HAP-1 (cell line): ENCODE measurements at regions not wholly inside any gene's neighbourhood (a gene's known extent, or its start where the extent isn't known, plus 50 kb on each side); places are given as distances from the start of the nearest gene placed in this dataset.
"Not testable (repeated sequence)": the region's sequence is repeated elsewhere in the genome, so short reads cannot be mapped to it uniquely, and the experiment has no call there.

Experiments used
- DNase-seq, 2 experiments: peaks; one replicate each; pipeline ENCODE4 v3.0.0-alpha.2; 2016 to 2020; ENCODE audit warnings: low spot score in 2 of 2
- H3K27me3 ChIP-seq: fragments of 250-450 bp; sonication (Bioruptor Pico); 2 replicates; pipeline ENCODE4 v1.5.1; 2020; ENCODE audit warnings: low read depth, mild to moderate bottlenecking, moderate library complexity
- H3K36me3 ChIP-seq: fragments of 250-450 bp; sonication (Bioruptor Pico); replicated peaks from 2 replicates; pipeline ENCODE4 v1.5.1; 2020; ENCODE audit warnings: mild to moderate bottlenecking
- H3K4me1 ChIP-seq: fragments of 250-450 bp; sonication (Bioruptor Pico); 2 replicates; pipeline ENCODE4 v1.5.1; 2020; ENCODE audit warnings: mild to moderate bottlenecking
- H3K4me3 ChIP-seq: fragments of 250-450 bp; sonication (Bioruptor Pico); 2 replicates; pipeline ENCODE4 v1.5.1; 2020; ENCODE audit warnings: mild to moderate bottlenecking, moderate library complexity
- H3K9me3 ChIP-seq: fragments of 250-450 bp; sonication (Bioruptor Pico); 2 replicates; pipeline ENCODE4 v1.5.1; 2020; ENCODE audit warnings: mild to moderate bottlenecking, moderate library complexity
- in situ Hi-C: fragments of 300-500 bp; cut with MboI; formaldehyde crosslinking; loops from 3 replicates; pipeline ENCODE4 v1.14.3; 2020; ENCODE audit warnings: low sequenced_read_pairs, inconsistent platforms, mixed read lengths

DNA sequence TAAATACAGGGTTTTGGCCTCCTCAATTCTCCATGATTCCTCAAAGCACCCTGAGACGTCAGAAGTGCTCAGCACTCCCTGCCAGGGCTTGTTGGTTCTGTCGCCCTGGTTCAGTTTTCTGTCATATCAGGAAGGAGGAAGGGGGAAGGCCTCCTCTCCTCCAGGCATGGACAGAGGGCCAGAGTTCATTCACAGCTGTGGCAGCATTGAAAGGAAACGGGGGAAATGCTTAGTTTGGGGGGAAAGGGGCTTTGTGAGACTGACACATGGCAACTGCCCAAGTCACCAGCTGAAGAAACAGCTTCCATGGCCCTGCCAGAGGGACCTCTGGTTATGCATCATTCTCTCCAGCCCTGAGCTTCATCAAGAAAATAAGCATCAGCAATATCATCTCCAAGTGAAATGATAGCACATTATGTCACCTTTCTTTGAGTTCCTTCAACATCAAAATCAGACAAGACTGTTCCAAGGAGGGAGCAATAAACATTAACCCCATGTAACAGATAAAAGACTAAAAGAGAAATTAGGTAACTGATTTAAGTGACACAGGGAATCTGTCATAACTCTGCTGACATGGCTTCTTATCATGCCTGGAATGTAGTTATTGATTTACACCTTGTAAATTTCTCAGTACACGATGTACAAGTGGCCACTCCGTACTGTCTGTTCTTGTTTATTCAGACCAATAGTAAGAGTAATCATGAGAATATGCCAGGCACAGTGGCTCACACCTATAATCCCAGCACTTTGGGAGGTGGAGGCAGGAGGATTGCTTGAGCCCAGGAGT, 103.2 kb upstream of the SLC25A33 start:
- Histone ChIP-seq H3K4me3 (no peak overlapping the region), H3K36me3 (no peaks in the 10 kb centered on the region), H3K9me3 (no peaks in the 10 kb centered on the region), H3K4me1 (no peaks in the 10 kb centered on the region), H3K27me3 (peaks cover 4% of the 10 kb centered on the region)
- DNase-seq = no peak
- in situ Hi-C loops = no loop called here

DNA sequence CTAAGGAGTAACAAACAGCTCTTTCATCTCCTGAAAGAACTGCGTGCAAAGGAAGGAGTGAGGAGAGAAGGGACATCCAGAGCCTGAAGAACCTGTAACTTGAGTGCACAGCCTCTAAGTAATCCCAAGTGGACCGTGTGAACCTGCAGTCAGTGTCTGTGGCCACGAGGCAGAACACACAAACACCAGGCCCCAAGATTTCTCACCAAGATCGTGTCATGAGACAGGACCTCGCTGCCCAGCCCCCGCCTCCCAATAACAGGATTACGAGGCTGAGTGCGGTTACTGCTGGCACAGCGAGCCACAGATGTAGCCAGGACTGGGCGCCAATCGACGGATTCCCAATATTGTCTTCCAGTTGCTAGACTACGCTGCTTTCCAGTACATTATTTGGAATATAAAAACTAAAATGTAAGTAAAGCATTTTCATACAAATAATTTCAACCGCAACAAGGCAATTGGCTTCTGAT, 101.3 kb upstream of the SLC25A33 start:
- Histone ChIP-seq H3K27me3 (peaks cover 4% of the 10 kb centered on the region), H3K36me3 (no peaks in the 10 kb centered on the region), H3K9me3 (no peaks in the 10 kb centered on the region), H3K4me3 (no peak overlapping the region), H3K4me1 (no peaks in the 10 kb centered on the region)
- in situ Hi-C loops = no loop called here
- DNase-seq = no peak

DNA sequence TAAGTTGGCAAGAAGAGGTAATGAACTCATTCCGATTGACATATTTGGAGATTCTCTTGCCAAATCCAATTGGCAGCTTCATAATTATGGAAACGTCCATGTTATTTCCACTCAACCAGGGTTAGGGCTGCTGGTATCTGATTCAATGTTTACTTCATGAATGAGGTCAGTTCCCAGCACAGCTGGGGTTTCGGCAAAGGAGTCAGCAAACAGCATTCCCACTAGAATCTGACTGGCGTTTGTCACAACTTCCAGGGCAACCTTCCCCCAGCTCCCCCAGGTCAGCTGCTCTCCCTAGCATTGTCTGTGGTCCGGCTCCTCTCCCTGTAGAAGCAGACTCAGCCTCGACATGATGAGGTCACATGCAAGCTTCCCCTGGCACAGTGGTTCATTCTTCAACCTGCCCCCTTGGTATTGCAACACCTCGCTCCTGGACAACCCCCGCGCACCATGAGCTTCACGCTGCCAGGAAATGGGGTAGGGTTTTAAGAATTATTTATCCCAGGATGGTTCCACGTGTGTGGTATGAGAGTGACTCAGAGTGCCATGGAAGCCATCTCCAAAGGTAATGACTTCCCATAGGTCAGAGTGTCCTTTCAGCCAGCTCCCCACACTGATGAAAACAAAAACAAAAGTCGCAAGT, 100.7 kb upstream of the SLC25A33 start:
- DNase-seq = no peak
- Histone ChIP-seq H3K4me3 (no peak overlapping the region), H3K36me3 (no peaks in the 10 kb centered on the region), H3K27me3 (peaks cover 4% of the 10 kb centered on the region), H3K9me3 (no peaks in the 10 kb centered on the region), H3K4me1 (no peaks in the 10 kb centered on the region)
- in situ Hi-C loops = no loop called here

DNA sequence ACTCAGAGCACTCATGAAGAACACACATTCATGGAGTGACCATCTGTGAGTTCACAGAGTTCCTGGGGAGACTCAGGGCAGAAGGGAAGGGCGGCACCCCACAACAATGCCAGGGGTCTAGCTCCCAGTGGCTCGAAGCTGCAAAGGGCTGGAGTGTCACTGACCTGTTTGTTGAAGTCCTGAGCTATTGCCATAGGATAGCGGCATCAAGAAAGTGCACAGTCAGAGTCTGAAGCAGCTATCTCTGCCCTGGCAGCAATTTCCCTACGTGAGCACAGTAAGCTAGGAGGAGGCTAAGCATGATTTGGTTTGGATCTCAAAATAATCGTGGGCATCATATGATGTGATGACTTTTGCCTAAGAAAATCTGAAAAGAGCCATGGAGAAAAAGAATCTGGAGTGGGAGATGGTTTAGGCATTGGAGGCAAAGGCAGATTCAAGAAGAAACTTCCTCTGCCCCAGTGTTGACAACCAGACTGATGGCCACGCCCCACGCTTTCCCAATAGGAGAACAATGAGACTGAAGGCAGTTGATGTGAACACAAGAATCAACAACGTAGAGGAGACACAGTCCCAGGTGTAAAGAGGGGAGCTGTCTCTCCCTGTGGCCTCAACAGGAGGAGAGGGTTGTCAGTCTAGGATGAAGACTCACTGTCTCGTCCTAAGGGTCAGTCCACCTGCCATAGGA, 100.0 kb upstream of the SLC25A33 start:
- peak in 1 of 2 experiments; percentile 26 for DNase-seq

DNA sequence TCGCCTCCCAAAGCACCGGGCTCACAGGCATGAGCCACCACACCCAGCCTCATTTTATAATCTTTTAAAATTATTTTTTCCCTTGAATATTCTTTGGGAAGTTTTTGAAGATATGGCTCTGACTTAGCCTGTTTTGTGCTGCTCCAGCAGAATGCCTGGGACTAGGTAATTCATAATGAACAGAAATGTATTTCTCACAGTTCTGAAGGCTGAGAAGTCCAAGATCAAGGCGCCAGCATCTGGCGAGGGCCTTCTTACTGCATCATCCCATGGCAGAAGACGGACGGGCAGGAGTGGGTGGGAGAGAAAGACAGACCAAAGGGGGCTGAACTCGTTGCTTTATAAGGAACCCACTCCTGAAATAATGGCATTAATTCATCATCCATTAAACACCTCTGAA, 99.0 kb upstream of the SLC25A33 start:
- no peaks in the 10 kb centered on the region for H3K4me1 ChIP-seq
- H3K36me3 ChIP-seq = no peaks in the 10 kb centered on the region
- H3K27me3 ChIP-seq = peaks cover 4% of the 10 kb centered on the region
- H3K4me3 ChIP-seq = no peak overlapping the region
- in situ Hi-C loops = no loop called here
- no peaks in the 10 kb centered on the region for H3K9me3 ChIP-seq
- DNase-seq = no peak

More for the DNA sequence above, 100.0 kb upstream of the SLC25A33 start:
- in situ Hi-C loops = no loop called here
- Histone ChIP-seq H3K4me1 (no peaks in the 10 kb centered on the region), H3K27me3 (peaks cover 4% of the 10 kb centered on the region), H3K9me3 (no peaks in the 10 kb centered on the region), H3K4me3 (no peak overlapping the region), H3K36me3 (no peaks in the 10 kb centered on the region)

DNA sequence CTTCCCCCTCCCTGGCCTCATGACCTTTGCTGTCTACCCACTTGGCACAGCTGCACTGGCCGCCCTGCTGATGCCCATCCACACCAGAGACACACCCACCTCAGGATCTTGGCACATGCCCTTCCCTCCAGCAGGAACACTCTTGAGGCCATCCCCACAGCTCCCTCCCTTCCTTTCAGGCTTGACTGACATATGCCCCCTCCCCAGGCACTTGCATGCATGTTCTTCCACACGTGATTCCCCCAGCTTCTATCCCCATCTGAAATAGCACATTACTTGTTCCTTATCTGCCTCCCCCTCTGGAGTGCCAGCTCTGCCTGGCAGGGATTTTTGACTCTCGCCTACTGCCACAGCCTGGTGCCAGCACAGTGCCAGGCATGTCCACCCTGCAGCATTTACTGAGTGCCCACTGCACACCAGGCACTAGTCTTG, 98.5 kb upstream of the SLC25A33 start:
- in situ Hi-C loops = no loop called here
- Histone ChIP-seq H3K9me3 (no peaks in the 10 kb centered on the region), H3K4me3 (no peak overlapping the region), H3K27me3 (peaks cover 4% of the 10 kb centered on the region), H3K4me1 (no peaks in the 10 kb centered on the region), H3K36me3 (no peaks in the 10 kb centered on the region)
- no peak for DNase-seq

DNA sequence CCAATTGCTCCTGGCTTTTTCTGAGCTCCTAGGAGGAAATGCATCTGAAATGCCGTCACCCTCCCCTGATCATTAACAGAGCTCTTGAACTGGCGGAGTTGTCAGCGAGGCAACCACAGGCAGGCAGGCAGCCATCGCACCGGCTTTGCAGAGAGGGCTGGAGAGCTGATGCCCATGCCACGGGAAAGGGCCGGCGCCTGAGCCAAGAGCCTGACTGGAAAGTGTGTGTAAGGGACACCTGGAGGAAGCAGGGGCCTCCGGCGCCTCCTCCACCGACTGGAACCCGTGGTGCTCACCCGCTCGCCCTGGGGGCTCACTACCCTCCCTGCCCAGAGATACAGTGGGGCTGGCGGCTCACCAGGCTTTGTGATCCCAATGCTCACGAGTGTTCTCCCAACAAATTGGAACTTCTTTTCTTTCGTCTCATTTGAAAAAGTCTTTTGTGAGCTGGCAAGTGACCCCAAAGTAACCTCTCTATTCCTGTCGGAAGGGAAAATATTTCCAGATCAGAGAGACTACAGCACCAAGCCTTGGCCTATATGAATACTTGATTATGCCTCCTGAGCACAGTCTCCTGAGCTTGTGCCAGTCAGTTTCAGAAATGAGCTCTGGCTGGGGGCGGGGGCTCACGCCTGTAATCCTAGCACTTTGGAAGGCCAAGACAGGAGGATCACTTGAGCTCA, 97.7 kb upstream of the SLC25A33 start:
- Histone ChIP-seq H3K27me3 (peaks cover 4% of the 10 kb centered on the region), H3K9me3 (no peaks in the 10 kb centered on the region), H3K4me3 (no peak overlapping the region), H3K4me1 (no peaks in the 10 kb centered on the region), H3K36me3 (no peaks in the 10 kb centered on the region)
- in situ Hi-C loops = no loop called here
- no peak for DNase-seq

DNA sequence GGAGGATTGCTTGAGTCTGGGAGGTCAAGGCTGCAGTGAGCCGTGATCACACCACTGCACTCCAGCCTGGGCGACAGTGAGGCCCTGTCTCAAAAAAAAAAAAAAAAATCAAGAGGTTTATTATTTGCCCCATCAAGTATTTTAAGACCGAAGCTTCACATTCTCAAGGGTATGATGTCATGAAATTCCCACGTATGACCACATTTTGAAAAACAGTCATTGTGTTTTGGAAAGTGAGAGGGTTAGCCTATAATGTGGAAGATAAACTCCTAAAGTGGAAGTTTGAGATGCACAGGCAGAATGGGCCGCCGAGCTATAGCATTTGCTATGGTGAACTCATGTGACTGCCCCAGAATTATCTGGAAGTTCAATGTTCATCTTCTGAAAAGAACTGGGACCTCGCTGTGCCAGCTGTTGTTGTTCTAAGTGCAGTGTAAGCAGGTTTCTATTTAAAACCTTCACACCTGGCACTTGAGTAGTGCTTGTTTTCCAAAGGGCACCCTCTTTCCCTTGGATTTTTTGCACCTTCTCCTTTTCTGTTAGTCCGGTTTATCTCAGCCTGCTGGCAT, 96.9 kb upstream of the SLC25A33 start:
- no peak for DNase-seq
- in situ Hi-C loops = no loop called here
- no peaks in the 10 kb centered on the region for H3K4me1 ChIP-seq
- H3K9me3 ChIP-seq = no peaks in the 10 kb centered on the region
- H3K27me3 ChIP-seq = peaks cover 4% of the 10 kb centered on the region
- no peak overlapping the region for H3K4me3 ChIP-seq
- H3K36me3 ChIP-seq = no peaks in the 10 kb centered on the region

DNA sequence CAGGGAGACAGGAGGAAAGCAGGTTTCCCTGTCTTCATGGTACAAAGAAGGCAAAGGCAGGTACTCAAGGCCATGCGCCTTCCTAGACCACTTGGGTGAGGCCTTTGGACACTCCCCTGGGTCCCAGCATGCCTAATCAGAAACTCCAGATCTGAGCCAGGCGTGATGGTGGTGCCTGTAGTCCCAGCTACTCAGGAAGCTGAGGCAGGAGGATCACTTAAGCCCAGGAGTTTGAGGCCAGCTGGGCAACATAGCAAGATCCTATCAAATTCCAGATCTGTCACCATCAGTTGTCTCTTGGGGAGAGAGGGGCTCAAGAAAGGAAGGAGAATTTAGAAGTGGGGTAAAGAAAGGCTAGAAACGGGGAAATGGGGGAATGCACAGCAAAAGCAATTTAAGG, 96.3 kb upstream of the SLC25A33 start:
- Histone ChIP-seq H3K36me3 (no peaks in the 10 kb centered on the region), H3K27me3 (peaks cover 4% of the 10 kb centered on the region), H3K4me3 (no peak overlapping the region), H3K9me3 (no peaks in the 10 kb centered on the region), H3K4me1 (no peaks in the 10 kb centered on the region)
- in situ Hi-C loops = no loop called here
- DNase-seq = no peak

DNA sequence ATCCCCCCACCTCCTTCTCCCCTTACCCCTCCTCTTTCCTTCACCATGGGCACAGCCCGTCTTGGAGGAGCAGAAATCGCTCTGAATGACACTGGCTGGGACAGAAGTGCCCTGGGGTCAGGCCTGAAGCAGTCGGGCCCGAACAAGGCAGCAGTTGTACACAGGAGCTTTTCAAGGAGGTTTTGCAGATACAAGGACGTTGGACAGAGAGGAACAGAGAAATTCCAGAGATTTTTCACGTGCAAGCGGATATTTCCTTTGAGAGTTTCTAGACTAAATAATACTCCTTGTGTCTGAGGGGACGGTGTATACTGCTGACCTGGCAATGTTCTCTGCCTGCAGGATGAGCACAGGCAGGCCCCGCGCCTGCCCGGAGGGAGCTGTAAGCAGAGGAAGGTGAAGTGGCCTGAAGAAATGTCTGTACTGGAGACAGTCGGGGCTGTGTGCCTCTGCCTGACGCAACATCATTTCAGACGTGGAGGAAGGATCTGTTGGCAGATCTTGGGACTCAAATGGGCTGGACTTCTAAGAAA, 95.3 kb upstream of the SLC25A33 start:
- H3K36me3 ChIP-seq = no peaks in the 10 kb centered on the region
- DNase-seq = no peak
- no peak overlapping the region for H3K4me3 ChIP-seq
- no peaks in the 10 kb centered on the region; the same call in 1 of the 2 replicates for H3K27me3 ChIP-seq
- H3K4me1 ChIP-seq = no peaks in the 10 kb centered on the region
- no peaks in the 10 kb centered on the region for H3K9me3 ChIP-seq
- in situ Hi-C loops = no loop called here

DNA sequence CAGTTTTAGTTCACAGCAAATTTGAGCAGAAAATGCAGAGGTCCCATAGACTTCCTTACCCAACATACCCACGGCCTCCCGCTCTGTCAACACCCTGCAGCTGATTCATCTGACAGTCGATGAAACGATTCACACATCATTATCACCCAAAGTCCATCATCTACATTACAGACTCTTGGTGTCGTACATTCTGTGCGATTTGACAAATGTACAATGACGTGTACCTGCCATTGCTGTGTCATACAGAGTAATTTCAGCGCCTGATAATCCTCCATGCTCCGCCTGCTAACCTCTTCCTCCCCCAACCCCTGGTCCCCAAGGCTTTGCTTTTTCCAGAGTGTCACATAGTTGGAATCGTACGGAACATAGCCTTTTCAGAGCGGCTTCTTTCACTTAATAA, 94.7 kb upstream of the SLC25A33 start:
- H3K9me3 ChIP-seq = no peaks in the 10 kb centered on the region
- no peaks in the 10 kb centered on the region for H3K4me1 ChIP-seq
- DNase-seq = no peak
- no peaks in the 10 kb centered on the region; the same call in 1 of the 2 replicates for H3K27me3 ChIP-seq
- in situ Hi-C loops = no loop called here
- H3K4me3 ChIP-seq = no peak overlapping the region
- H3K36me3 ChIP-seq = no peaks in the 10 kb centered on the region

DNA sequence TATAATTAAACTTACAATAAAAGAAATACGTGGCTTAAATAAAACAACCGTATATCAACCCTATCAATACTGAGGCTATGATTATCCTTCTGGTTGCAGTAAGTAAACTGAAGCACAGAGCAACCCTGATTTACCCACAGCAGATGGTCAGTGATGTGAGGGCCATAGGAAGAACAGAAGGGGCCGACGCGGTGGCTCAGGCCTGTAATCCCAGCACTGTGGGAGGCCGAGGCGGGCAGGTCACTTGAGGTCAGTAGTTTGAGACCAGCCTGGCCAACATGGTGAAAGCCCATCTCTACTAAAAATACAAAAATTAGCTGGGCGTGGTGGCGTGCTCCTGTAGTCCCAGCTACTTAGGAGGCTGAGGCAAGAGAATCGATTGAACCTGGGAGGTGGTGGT, 94.2 kb upstream of the SLC25A33 start:
- H3K36me3 ChIP-seq, H3K4me1 ChIP-seq, H3K4me3 ChIP-seq, H3K9me3 ChIP-seq, in situ Hi-C loops, H3K27me3 ChIP-seq, DNase-seq: not testable (repeated sequence)

DNA sequence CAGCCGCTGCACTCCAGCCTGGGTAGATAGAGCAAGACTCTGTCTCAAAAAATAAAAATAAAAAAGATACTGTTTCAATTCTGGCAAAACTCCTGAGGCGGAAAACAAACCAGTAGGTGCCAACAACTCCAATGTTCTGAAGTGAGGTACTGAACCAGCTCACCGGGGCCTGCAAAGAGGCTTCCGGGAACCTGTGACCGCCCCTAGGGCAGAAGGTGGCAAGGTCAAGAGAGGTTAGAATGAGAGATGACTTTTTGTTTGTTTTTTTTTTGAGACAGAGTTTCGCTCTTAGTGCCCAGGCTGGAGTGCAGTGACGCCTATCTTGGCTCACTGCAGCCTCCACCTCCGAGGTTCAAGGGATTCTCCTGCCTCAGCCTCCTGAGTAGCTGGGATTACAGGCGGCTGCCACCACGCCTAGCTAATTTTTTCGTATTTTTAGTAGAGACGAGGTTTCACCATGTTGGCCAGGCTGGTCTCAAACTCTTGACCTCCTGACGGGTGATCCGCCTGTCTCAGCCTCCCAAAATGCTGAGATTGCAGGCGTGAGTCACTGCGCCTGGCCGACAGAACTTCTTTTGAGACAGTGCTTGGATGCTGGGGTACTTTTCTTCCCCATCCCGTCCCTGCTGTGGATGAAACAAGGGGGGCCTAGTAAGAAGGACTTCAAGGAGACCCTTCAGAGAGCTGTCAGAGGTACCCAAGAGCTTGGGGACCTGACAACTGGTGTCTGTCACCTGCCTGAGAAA, 91.9 kb upstream of the SLC25A33 start:
- Histone ChIP-seq H3K4me3 (no peak overlapping the region), H3K4me1 (no peaks in the 10 kb centered on the region), H3K9me3 (no peaks in the 10 kb centered on the region), H3K36me3 (no peaks in the 10 kb centered on the region), H3K27me3 (no peaks in the 10 kb centered on the region)
- no peak for DNase-seq
- in situ Hi-C loops = no loop called here
